Transverse colon (tissue), 3 donors: ENCODE measurements at regions not wholly inside any gene's neighbourhood (a gene's known extent, or its start where the extent isn't known, plus 50 kb on each side); places are given as distances from the start of the nearest gene placed in this dataset.

Experiments
- CTCF ChIP-seq, 5 experiments: fragments of 200-600 bp in 3 of 5; fragments of 450-650 bp in 2 of 5; sonication (generic) in 3 of 5; IDR thresholded peaks; 1 replicate in 2 of 5; 2 replicates in 3 of 5; pipeline ENCODE4 v1.5.1; 2016 to 2017; ENCODE audit warnings: antibody characterized with exemption in 5 of 5, inconsistent platforms in 3 of 5, mild to moderate bottlenecking in 2 of 5, moderate library complexity in 1 of 5
- EP300 ChIP-seq: sonication (generic); formaldehyde crosslinking; IDR thresholded peaks from one replicate; pipeline ENCODE4 v1.6.1; 2017; ENCODE audit warnings: antibody characterized with exemption, low read depth

GRCh38 chr22:27240298-27241075 lies 561.1 kb downstream of the MN1 start:
- TF ChIP-seq CTCF (IDR thresholded peaks at IDR 0.05) (no peak), EP300 (no peak)
